ENCODE measurements at regions not wholly inside any gene's neighbourhood (a gene's known extent, or its start where the extent isn't known, plus 50 kb on each side); places are given as distances from the start of the nearest gene placed in this dataset.

- H3K9me3 ChIP-seq: no peaks in the 10 kb centered on the region
- H3K27me3 ChIP-seq: peaks cover 0 to 12% (median 9%) of the 10 kb centered on the region in 3 donors
- in situ Hi-C loops (cut with MboI; ENCODE audit: low sequenced_read_pairs in 4 of 4): no loop called here
These were observed 106.9 kb upstream of the C14orf180 start for GRCh38 chr14:104472536-104473243.

DNA sequence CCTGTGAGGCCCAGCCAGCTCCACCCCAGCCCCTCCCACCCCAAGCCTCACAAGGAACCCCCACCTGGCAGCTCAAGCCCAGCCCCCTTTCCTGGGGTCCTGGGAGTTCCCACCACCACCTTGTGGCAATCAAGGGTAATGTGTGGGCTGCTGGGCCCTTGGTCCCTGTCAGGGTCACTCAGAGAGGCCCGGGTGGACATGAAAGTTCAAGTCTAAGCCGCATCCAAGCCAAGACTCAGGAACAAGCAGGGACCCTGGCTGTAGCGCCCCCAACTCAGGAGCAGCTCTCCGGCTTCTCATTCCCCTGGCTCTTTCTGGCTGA lies 106.4 kb upstream of the C14orf180 start:
- H3K27ac ChIP-seq: no peak overlapping the region
- intact Hi-C loops (cut with DNase I; ENCODE audit: low total_unique reads) (no loop called here), in situ Hi-C loops (cut with MboI; ENCODE audit: low sequenced_read_pairs in 4 of 4) (no loop called here)
- no peak overlapping the region for H3K4me3 ChIP-seq
- H3K27me3 ChIP-seq: peaks cover 0 to 12% (median 9%) of the 10 kb centered on the region in 3 donors
- H3K36me3 ChIP-seq: no peaks in the 10 kb centered on the region
- DNase-seq (no peak), ATAC-seq (no peak)
- TF ChIP-seq POLR2A (IDR thresholded peaks at IDR 0.05) (no peak), CTCF (IDR thresholded peaks at IDR 0.05 in 4 of 5, conservative IDR thresholded peaks at IDR 0.05 in 1 of 5) (no peak)
- no peaks in the 10 kb centered on the region for H3K4me1 ChIP-seq
- no peaks in the 10 kb centered on the region for H3K9me3 ChIP-seq

More at GRCh38 chr14:104472536-104473243, 106.9 kb upstream of the C14orf180 start:
- H3K27ac ChIP-seq: no peak overlapping the region
- no peaks in the 10 kb centered on the region for H3K4me1 ChIP-seq
- DNase-seq (no peak), ATAC-seq (no peak)
- H3K36me3 ChIP-seq: no peaks in the 10 kb centered on the region
- TF ChIP-seq POLR2A (IDR thresholded peaks at IDR 0.05): no peak
- no peak for TF ChIP-seq CTCF (IDR thresholded peaks at IDR 0.05 in 4 of 5, conservative IDR thresholded peaks at IDR 0.05 in 1 of 5)
- intact Hi-C loops (cut with DNase I; ENCODE audit: low total_unique reads): no loop called here
- no peak overlapping the region for H3K4me3 ChIP-seq

- ATAC-seq (no peak), DNase-seq (no peak)
- Histone ChIP-seq H3K27ac (no peak overlapping the region), H3K27me3 (peaks cover 0 to 12% (median 9%) of the 10 kb centered on the region in 3 donors), H3K4me1 (no peaks in the 10 kb centered on the region), H3K36me3 (no peaks in the 10 kb centered on the region), H3K9me3 (no peaks in the 10 kb centered on the region), H3K4me3 (no peak overlapping the region)
- in situ Hi-C loops (cut with MboI; ENCODE audit: low sequenced_read_pairs in 4 of 4): no loop called here
- TF ChIP-seq CTCF (IDR thresholded peaks at IDR 0.05 in 4 of 5, conservative IDR thresholded peaks at IDR 0.05 in 1 of 5): no peak
- TF ChIP-seq POLR2A (IDR thresholded peaks at IDR 0.05): no peak
- intact Hi-C loops (cut with DNase I; ENCODE audit: low total_unique reads): no loop called here
These were observed 105.7 kb upstream of the C14orf180 start for GRCh38 chr14:104473649-104474494.

- Histone ChIP-seq H3K9me3 (no peaks in the 10 kb centered on the region), H3K27me3 (peaks cover 0 to 12% (median 9%) of the 10 kb centered on the region in 3 donors), H3K27ac (no peak overlapping the region), H3K4me1 (no peaks in the 10 kb centered on the region), H3K4me3 (no peak overlapping the region), H3K36me3 (no peaks in the 10 kb centered on the region)
- in situ Hi-C loops (cut with MboI; ENCODE audit: low sequenced_read_pairs in 4 of 4) (no loop called here), intact Hi-C loops (cut with DNase I; ENCODE audit: low total_unique reads) (no loop called here)
- DNase-seq: no peak
- TF ChIP-seq CTCF (IDR thresholded peaks at IDR 0.05 in 4 of 5, conservative IDR thresholded peaks at IDR 0.05 in 1 of 5) (no peak), POLR2A (IDR thresholded peaks at IDR 0.05) (no peak)
- ATAC-seq: no peak
These were observed 104.9 kb upstream of the C14orf180 start for GRCh38 chr14:104474495-104475213.
